ENCODE measurements at regions not wholly inside any gene's neighbourhood (a gene's known extent, or its start where the extent isn't known, plus 50 kb on each side); places are given as distances from the start of the nearest gene placed in this dataset.

DNA sequence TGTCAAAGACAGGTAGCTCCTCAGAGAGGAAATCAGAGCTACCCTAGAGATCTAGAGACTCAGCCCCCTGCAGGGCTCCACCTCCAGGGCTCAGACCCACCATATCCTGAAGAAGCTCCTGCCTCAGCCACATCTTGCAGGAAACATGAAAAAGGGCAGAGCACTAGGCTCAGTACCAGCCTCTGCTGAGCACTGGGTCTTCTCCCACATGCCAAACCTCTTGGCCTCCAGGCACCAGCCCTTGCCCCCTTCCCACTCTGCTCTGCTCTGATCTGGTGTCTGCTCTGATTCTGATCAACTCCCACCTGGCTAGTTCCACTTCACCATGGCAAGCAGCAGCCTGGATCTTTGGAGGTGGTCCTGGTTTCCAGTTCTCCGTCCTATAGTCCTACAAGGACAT is 114.3 kb upstream of the SLC66A3 start:
- peaks cover 38% of the 10 kb centered on the region for H3K27me3 Mint-ChIP-seq
- DNase-seq (no peak), ATAC-seq (no peak)
- no peak overlapping the region for H3K27ac Mint-ChIP-seq
- H3K4me3 Mint-ChIP-seq, result no peak overlapping the region
- H3K9me3 Mint-ChIP-seq, result peaks cover 32 to 45% of the 10 kb centered on the region in 2 donors
- no peaks in the 10 kb centered on the region for H3K4me1 Mint-ChIP-seq

DNA sequence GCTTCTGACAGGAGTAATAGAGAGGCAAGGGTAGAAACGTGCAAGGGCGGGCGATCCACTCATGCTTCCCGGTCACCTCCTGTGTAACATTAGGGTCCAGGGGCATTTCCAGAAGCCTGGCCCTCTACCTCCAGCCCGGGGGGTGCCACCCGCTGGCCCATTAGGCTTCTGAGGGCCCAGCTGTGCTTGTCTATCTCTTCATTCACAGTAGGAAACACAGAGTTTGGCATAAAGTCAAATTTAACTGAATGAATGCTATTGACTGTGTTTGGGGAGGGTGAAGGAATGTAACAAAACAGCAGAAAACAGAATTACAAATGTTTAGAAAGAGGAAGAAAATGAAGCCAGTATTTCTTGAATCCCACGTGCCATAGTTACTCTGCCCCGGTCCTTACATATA is 112.4 kb upstream of the SLC66A3 start:
- DNase-seq, result no peak
- Mint-ChIP-seq H3K4me3 (no peak overlapping the region), H3K4me1 (no peaks in the 10 kb centered on the region), H3K27ac (no peak overlapping the region), H3K9me3 (peaks cover 22 to 28% of the 10 kb centered on the region in 2 donors), H3K27me3 (peaks cover 20% of the 10 kb centered on the region)
- no peak for ATAC-seq

DNA sequence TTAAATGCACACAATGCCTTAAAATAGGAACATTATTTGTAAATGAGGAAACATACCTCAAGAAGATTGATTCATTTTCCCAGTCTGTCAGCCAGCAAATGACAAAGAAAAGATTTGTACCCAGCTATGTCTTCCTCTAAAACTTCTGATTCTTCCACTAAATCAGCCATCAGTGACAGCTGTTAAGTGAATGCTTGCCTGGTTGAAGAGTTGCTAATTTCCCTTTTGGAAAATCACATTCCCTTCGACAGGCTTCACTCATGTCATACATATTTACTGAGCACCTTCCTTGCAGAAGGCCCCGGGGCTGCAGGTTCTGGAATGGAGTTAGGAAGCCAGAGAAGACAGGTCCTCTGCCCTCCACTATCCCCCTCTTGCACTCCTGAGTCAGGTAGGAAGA is 112.0 kb upstream of the SLC66A3 start:
- no peak for DNase-seq
- no peak for ATAC-seq
- Mint-ChIP-seq H3K9me3 (peaks cover 18 to 25% of the 10 kb centered on the region in 2 donors), H3K27me3 (peaks cover 20% of the 10 kb centered on the region), H3K4me3 (no peak overlapping the region), H3K27ac (no peak overlapping the region), H3K4me1 (no peaks in the 10 kb centered on the region)

DNA sequence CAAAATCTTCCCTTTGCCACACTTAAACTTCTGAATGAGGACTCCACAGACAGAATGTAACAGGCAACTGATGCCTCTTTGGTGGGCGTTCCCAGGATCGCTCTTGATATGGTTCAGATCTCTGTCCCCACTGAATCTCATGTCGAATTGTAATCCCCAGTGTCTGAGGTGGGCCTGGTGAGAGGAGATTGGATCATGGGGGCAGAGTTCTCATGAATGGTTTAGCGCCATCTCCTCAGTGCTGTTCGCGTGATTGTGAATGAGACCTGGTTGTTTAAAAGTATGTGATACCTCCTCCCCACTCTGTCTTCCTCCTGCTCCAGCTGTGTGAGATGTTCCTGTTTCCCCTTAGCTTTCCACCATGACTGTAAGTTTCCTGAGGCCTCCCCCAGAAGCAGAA is 111.1 kb upstream of the SLC66A3 start:
- ATAC-seq (no peak), DNase-seq (no peak)
- Mint-ChIP-seq H3K4me3 (no peak overlapping the region), H3K9me3 (peaks cover 14 to 21% of the 10 kb centered on the region in 2 donors), H3K27ac (no peak overlapping the region), H3K27me3 (peaks cover 20% of the 10 kb centered on the region), H3K4me1 (no peaks in the 10 kb centered on the region)

DNA sequence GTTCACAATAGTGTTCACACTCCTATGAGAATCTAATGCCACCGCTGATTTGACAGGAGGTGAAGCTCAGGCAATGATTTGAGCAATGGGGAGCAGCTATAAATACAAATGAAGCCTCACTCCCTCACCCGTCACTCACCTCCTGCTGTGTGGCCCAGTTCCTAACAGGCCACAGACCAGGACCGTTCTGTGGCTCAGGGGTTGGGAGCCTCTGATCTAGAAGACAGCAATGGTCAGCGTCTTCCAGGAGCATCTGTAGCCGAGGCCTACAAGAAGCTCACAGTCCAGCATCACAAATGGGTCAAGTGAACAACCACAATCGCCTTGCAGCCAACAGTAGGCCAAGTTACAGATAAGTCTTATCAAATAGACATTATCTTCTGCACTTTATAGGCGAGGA is 110.0 kb upstream of the SLC66A3 start:
- no peak overlapping the region for H3K4me3 Mint-ChIP-seq
- no peaks in the 10 kb centered on the region for H3K4me1 Mint-ChIP-seq
- H3K9me3 Mint-ChIP-seq, result peaks cover 5 to 11% of the 10 kb centered on the region in 2 donors
- ATAC-seq (no peak), DNase-seq (no peak)
- no peak overlapping the region for H3K27ac Mint-ChIP-seq
- H3K27me3 Mint-ChIP-seq, result peaks cover 20% of the 10 kb centered on the region

DNA sequence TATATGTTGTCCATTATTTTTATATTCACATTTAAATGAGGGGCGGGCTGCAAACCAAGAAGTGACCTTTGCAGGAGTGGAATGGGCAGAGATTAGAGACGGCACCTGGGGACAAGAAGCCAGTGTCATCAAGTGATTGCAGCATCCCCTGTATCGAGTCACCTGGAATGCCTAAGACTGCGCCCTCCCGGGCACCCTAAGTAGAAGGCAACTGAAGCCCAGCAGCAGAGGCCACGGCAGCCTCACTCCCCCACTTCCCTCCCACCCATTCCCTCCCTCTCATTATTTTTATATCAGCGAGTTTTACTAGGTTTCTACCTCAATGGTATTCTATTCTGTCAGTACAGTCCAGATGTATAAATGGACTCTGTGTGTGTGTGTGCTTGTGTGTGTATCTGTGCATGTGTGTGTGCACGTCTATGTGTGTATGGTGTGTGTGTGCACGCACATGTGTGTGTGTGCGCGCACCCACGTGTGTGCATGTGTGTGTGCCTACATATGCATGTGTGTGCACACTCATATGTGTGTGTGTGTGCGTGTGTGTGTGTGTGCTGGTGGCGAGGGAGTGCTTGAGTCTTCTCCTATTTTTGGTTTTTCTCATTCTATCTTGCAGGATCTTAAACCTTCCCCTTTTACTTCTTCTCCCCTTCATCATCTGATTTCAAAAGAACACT is 106.8 kb upstream of the SLC66A3 start:
- no peak for ATAC-seq
- Mint-ChIP-seq H3K27me3 (peaks cover 8% of the 10 kb centered on the region), H3K27ac (no peak overlapping the region), H3K4me3 (no peak overlapping the region), H3K4me1 (no peaks in the 10 kb centered on the region), H3K9me3 (no peaks in the 10 kb centered on the region)
- no peak for DNase-seq

DNA sequence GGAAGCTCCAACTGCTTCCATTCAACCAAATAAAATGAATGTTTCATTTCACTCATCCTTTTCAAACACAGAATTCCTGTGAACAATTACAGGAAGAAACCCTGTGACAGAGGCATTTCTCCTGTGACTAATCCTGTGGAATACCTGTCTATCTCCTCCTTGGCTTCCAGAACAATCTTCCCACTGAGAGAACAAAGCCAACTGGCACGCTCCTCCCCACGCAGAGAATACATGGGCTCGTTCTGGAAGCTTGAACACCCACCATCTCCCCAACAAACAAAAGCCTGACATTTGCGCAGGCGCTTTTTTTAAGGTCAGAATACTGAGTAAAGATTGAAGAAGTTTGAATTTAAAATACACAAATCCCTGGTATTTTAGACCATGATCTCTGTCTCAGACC is 104.7 kb upstream of the SLC66A3 start:
- H3K4me1 Mint-ChIP-seq, result no peaks in the 10 kb centered on the region
- DNase-seq, result no peak
- ATAC-seq, result no peak
- H3K27ac Mint-ChIP-seq, result peak overlapping the region in 1 of 2 donors; percentile 10
- no peaks in the 10 kb centered on the region for H3K9me3 Mint-ChIP-seq
- no peak overlapping the region for H3K4me3 Mint-ChIP-seq
- H3K27me3 Mint-ChIP-seq, result peaks cover 8% of the 10 kb centered on the region

DNA sequence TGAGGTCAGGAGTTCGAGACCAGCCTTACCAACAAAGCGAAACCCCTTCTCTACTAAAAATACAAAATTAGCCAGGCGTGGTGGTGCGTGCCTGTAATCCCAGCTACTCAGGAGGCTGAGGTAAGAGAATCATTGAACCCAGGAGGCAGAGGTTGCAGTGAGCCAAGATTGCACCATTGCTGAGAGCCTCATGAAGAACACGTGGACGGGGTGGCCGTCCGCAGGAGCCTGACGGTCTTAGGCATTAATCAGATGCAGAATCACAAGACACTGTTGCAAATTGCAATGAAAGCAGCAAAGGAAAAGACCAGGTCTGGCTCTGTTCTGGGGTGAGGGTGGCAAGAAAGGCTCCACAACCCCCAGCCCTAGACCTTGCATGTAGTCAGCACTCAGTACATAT is 104.0 kb upstream of the SLC66A3 start:
- Mint-ChIP-seq H3K27ac (no peak overlapping the region), H3K4me1 (no peaks in the 10 kb centered on the region), H3K9me3 (no peaks in the 10 kb centered on the region), H3K27me3 (peaks cover 8% of the 10 kb centered on the region), H3K4me3 (no peak overlapping the region)
- no peak for ATAC-seq
- no peak for DNase-seq

DNA sequence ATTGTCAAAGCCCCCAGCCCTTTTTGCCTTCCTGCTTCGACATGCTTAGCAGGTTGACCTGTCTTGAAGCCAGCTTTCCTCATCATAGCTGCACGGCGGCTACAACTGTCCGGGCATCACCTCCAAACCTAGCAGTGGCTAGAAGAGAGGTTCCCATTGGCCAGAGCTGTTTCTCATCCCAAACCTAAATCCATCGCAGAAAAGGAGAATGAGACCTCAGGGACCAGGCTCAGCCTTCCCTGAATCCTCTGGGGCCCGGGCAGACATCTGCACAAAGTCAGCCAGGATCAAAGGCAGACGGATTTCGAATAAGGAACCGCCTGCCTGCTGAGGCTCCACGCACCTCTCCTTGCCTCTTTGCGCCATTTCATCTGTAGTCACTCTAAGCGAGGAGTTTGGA is 101.7 kb upstream of the SLC66A3 start:
- no peak for DNase-seq
- no peaks in the 10 kb centered on the region for H3K9me3 Mint-ChIP-seq
- ATAC-seq, result no peak
- no peak overlapping the region for H3K4me3 Mint-ChIP-seq
- peaks cover 15% of the 10 kb centered on the region for H3K27me3 Mint-ChIP-seq
- no peaks in the 10 kb centered on the region for H3K4me1 Mint-ChIP-seq
- no peak overlapping the region for H3K27ac Mint-ChIP-seq

DNA sequence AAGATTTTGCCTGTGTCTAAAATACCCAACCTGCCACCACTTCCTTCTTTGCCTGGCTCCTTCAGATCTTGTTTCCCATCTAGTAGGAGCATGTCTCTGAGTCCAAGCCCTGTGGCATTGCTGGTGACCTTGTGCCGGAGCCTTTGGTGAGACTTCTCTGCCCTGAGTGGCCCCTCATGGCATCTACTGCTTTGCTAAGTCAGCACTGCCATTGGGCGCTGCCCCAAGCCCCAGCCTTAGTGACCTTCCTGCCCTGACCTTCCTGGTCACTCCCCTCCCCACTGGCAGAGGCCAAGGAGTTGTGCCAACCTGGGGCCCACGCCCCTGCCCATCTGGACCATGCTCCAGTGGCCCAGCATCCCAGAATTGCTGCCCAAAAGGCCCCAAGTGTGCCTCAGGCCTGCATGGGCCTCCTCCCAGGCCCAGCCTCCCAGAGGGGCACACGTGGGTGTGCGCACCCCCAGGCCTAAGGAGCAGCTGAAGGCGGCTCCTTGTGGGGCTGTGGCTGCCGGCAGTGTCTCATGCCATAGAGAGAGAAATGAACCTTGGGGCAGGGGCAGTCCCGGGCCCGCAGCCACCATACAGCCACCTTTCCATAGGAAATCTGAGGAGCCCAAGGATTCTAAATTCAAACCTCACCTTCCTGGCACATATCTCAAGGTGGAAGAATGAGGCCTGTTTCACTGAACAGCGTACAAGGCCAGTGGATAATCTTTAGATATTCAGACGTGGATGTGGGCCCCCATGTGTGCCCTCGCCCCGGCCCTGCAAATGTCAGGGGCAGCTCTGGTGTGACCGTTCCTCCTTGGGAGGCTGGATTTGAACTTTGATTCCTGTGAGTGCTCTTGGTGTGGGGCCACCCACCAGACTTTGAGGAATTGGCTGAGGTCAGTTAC is 100.2 kb upstream of the SLC66A3 start:
- no peaks in the 10 kb centered on the region for H3K4me1 Mint-ChIP-seq
- no peak overlapping the region for H3K27ac Mint-ChIP-seq
- ATAC-seq (peak; percentile 23), DNase-seq (no peak)
- H3K4me3 Mint-ChIP-seq, result no peak overlapping the region
- H3K9me3 Mint-ChIP-seq, result no peaks in the 10 kb centered on the region
- peaks cover 15% of the 10 kb centered on the region for H3K27me3 Mint-ChIP-seq

DNA sequence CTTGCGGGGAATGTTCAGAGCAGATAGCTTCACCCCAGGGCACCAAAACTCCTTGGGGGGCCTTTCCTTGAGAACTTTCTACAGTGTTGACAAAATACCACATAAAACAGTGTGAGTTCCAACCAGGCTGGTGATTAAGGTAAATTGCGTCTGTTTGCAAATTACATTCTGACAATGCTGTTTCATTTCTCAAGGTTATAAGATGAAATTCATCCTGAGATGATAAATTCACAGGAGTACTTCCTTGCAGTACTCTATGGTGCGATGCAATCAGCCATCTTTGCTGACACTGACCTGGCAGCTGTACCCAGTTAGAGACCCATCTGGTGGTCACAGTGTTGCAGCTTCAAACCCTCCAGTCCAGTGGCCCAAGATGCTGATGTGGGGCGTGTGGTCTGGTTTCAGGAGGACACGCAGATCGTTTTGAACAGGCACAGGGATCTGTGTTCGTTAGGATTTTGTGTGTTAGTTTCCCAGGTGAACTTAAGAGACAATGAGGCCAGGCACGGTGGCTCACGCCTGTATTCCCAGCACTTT is 99.5 kb upstream of the SLC66A3 start:
- Mint-ChIP-seq H3K27me3 (peaks cover 15% of the 10 kb centered on the region), H3K4me3 (no peak overlapping the region), H3K4me1 (no peaks in the 10 kb centered on the region)

DNA sequence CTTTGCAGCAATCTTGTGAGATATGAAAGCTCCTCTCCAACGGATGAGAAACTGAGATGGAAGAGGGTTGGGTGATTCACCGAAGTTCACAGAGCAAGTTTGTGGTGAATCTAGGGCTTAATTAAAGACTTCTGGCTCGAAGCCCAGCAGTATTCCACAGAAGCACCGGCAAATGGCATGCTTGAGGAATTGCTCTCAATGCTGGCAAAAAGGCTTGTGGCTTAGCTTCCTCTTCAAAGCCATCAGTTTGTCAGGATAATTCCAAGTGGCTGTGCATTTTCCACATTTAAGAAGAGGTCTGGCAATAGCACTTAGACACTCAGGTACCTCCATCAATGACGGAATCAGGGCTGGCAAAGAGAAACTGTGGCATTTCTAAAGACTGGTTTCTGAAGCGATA is 98.7 kb upstream of the SLC66A3 start:
- H3K4me3 Mint-ChIP-seq, result no peak overlapping the region

More for the DNA sequence above, 99.5 kb upstream of the SLC66A3 start:
- DNase-seq (no peak), ATAC-seq (no peak)
- Mint-ChIP-seq H3K27ac (no peak overlapping the region), H3K9me3 (peaks cover 4 to 5% of the 10 kb centered on the region in 2 donors)

DNA sequence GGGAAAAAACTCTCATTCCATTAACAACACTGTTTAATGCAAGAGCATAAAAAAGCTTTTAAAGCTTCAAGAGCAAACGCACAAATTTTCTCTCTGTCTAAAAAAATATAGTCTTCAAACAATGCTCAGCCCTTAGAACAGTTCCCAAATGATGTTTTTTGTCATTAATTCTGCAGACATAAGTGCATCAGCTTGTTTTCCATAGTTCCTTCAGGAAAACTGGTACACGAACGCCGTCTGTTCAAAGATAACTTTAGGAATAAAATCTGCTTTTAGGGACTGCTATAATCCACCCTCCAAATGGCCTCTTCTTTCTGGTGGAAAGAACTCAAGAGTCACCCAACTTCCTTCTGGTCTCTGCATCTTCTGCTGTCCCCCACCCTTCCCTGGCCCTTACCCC is 98.2 kb upstream of the SLC66A3 start:
- DNase-seq (no peak), ATAC-seq (no peak)
- no peak overlapping the region for H3K27ac Mint-ChIP-seq
- no peak overlapping the region for H3K4me3 Mint-ChIP-seq
- peaks cover 10% of the 10 kb centered on the region in 2 donors for H3K9me3 Mint-ChIP-seq
- no peaks in the 10 kb centered on the region for H3K4me1 Mint-ChIP-seq
- peaks cover 8% of the 10 kb centered on the region for H3K27me3 Mint-ChIP-seq

More for the DNA sequence above, 98.7 kb upstream of the SLC66A3 start:
- no peak overlapping the region for H3K27ac Mint-ChIP-seq
- H3K27me3 Mint-ChIP-seq, result peaks cover 10% of the 10 kb centered on the region
- H3K9me3 Mint-ChIP-seq, result peaks cover 8 to 10% of the 10 kb centered on the region in 2 donors
- ATAC-seq (no peak), DNase-seq (no peak)
- H3K4me1 Mint-ChIP-seq, result no peaks in the 10 kb centered on the region

DNA sequence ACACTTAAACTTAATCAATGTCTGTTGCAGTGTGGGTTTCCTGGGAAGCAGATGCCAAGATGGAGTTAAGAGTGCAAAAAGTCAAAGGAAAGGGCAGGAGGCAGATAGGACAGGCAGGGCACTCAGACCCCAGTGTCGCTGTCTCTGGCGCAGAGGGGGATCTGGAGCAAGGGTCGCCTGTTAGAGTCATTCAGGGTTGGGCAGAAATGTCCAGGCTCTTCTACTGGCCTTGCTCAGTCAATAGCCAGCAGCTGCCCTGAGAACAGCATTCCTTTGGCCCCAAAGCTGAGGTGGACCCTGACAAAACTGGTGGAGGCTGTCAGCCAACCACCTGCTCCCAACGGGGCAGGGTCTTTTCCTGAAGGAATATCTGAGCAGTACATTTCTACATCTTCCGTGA is 97.1 kb upstream of the SLC66A3 start:
- Mint-ChIP-seq H3K27me3 (peaks cover 8% of the 10 kb centered on the region), H3K27ac (no peak overlapping the region), H3K4me3 (no peak overlapping the region), H3K9me3 (peaks cover 10 to 12% of the 10 kb centered on the region in 2 donors), H3K4me1 (no peaks in the 10 kb centered on the region)
- ATAC-seq (no peak), DNase-seq (no peak)

DNA sequence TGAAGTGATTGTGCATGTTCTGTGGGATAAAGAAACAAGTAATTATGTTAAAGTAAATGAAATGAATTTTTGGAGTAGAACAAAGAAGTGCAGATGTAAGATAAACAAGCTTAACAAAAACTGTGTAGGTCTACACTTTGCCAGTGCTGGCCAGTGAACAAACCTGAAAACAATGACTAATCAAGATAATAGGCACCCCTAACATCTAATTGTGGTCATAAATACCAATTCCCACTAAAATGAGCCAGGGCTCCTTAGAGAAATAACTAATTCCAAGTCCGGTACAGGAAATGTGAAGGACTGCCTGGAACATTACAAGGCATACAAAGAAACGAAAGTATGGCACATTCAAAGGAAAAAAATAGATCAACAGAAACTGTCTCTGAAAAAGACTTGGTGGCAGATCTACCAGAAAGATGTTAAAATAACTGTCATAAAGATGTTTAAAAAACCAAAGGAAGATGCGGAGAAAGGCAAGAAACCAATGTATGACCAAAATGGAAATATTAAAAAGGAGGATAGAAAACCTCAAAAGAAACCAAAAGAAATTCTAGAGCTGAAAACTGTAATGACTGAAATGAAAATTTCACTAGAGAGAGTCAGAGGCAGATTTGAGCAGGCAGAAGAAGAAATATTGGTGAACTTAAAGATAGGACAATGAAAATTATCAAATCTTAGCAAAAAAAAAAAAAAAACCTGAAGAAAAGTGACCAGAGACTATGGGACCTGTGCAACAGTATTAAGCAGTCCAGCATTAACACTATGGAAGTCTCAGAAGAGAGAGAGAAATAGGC is 94.7 kb upstream of the SLC66A3 start:
- DNase-seq (no peak), ATAC-seq (no peak)
- H3K4me3 Mint-ChIP-seq, result no peak overlapping the region
- H3K27ac Mint-ChIP-seq, result no peak overlapping the region
- peaks cover 10 to 16% of the 10 kb centered on the region in 2 donors for H3K9me3 Mint-ChIP-seq
- H3K4me1 Mint-ChIP-seq, result no peaks in the 10 kb centered on the region
- peaks cover 8% of the 10 kb centered on the region for H3K27me3 Mint-ChIP-seq

Measured in stimulated activated naive CD8-positive, alpha-beta T cell treated with anti-CD3 and anti-CD28 coated beads, Interleukin-15, amount 100 ng/mL, for 72 hours (primary cell).